Fibroblast of lung (primary cell): ENCODE measurements at regions not wholly inside any gene's neighbourhood (a gene's known extent, or its start where the extent isn't known, plus 50 kb on each side); places are given as distances from the start of the nearest gene placed in this dataset.

Source experiments
- DNase-seq, 2 donors: peaks; one replicate each; pipeline versions ENCODE4 v3.0.0 to v3.0.0-alpha.2; 2010; ENCODE audit warnings: low read depth in 2 of 2
- H2AFZ ChIP-seq: 2 replicates; pipeline ENCODE4 v1.5.1; 2012; ENCODE audit warnings: low read length, control low read depth, inconsistent platforms
- H3K27ac ChIP-seq: 2 replicates; pipeline ENCODE4 v1.5.1; 2011; ENCODE audit warnings: low read length, control low read depth; ENCODE audit not compliant: insufficient read depth
- H3K27me3 ChIP-seq: 2 replicates; pipeline ENCODE4 v1.5.1; 2011; ENCODE audit warnings: mild to moderate bottlenecking, low read length; ENCODE audit not compliant: control insufficient read depth, insufficient read depth
- H3K36me3 ChIP-seq: 2 replicates; pipeline ENCODE4 v1.5.1; 2011; ENCODE audit warnings: low read length; ENCODE audit not compliant: control insufficient read depth, insufficient read depth
- H3K4me1 ChIP-seq: 2 replicates; pipeline ENCODE4 v1.5.1; 2011; ENCODE audit warnings: low read length; ENCODE audit not compliant: control insufficient read depth, insufficient read depth; ENCODE audit errors: extremely low read depth
- H3K4me2 ChIP-seq: 2 replicates; pipeline ENCODE4 v1.5.1; 2011; ENCODE audit warnings: low read length, control low read depth; ENCODE audit not compliant: insufficient read depth; ENCODE audit errors: extremely low read depth
- H3K4me3 ChIP-seq, 4 experiments: fragments of 200-600 bp in 1 of 4; sonication (generic) in 1 of 4; replicated peaks in 1 of 4; 2 replicates each; pipeline ENCODE4 v1.5.1; 2011 to 2016; ENCODE audit warnings: low read length in 4 of 4, low read depth in 3 of 4, mild to moderate bottlenecking in 3 of 4, control low read depth in 2 of 4, inconsistent platforms in 1 of 4, mixed read lengths in 1 of 4; ENCODE audit not compliant: insufficient read depth in 1 of 4; ENCODE audit errors: control extremely low read depth in 1 of 4
- H3K79me2 ChIP-seq: 2 replicates; pipeline ENCODE4 v1.5.1; 2012; ENCODE audit warnings: mild to moderate bottlenecking, low read length, inconsistent platforms; ENCODE audit not compliant: control insufficient read depth, insufficient read depth
- H3K9ac ChIP-seq: 2 replicates; pipeline ENCODE4 v1.5.1; 2011; ENCODE audit warnings: mild to moderate bottlenecking, low read length, control low read depth; ENCODE audit not compliant: insufficient read depth
- H3K9me3 ChIP-seq: 2 replicates; pipeline ENCODE4 v1.5.1; 2012; ENCODE audit warnings: low read depth, low read length; ENCODE audit not compliant: control insufficient read depth, insufficient read depth
- H4K20me1 ChIP-seq: 2 replicates; pipeline ENCODE4 v1.5.1; 2011; ENCODE audit warnings: low read length; ENCODE audit not compliant: control insufficient read depth, insufficient read depth; ENCODE audit errors: extremely low read depth
- EZH2 ChIP-seq: IDR thresholded peaks from 2 replicates; pipeline ENCODE4 v1.5.1; 2012; ENCODE audit warnings: low read length, control low read depth, mild to moderate bottlenecking; ENCODE audit errors: missing control alignments
- TF ChIP-seq, protein P1 (sequence below), 2 donors: IDR thresholded peaks in 1 of 2; conservative IDR thresholded peaks in 1 of 2; 1 replicate in 1 of 2; 2 replicates in 1 of 2; pipeline ENCODE4 v1.5.1; 2011 to 2012; ENCODE audit warnings: low read length in 2 of 2, control low read depth in 1 of 2, inconsistent platforms in 1 of 2, low read depth in 1 of 2, mild to moderate bottlenecking in 1 of 2

DNA sequence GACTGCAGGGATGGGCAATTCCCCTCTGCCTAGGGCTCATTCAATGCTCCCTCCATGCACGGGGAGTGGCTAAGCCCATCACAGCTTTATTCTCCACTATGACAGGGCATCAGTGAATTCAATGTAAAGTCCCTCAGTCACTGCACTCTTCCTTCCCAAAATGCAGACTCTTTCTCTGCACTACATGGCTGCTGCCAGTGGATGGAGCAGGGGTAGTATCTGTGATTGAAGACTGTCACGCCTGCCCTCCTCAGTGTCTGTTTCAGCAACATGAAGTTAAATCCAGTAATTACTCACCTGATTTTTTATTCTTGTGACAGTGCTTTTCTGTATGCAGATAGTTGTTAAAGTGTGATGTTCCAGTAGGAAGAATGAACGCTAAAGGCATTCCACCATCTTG lies 1323.2 kb downstream of the AMY1C start:
- H2AFZ ChIP-seq: no peak overlapping the region
- no peak overlapping the region for H3K27ac ChIP-seq
- no peaks in the 10 kb centered on the region for H3K9me3 ChIP-seq
- no peaks in the 10 kb centered on the region for H3K36me3 ChIP-seq
- DNase-seq: no peak
- H3K79me2 ChIP-seq: no peaks in the 10 kb centered on the region
- H3K4me1 ChIP-seq: no peaks in the 10 kb centered on the region
- H3K4me3 ChIP-seq: no peak overlapping the region
- TF ChIP-seq, protein P1, sequence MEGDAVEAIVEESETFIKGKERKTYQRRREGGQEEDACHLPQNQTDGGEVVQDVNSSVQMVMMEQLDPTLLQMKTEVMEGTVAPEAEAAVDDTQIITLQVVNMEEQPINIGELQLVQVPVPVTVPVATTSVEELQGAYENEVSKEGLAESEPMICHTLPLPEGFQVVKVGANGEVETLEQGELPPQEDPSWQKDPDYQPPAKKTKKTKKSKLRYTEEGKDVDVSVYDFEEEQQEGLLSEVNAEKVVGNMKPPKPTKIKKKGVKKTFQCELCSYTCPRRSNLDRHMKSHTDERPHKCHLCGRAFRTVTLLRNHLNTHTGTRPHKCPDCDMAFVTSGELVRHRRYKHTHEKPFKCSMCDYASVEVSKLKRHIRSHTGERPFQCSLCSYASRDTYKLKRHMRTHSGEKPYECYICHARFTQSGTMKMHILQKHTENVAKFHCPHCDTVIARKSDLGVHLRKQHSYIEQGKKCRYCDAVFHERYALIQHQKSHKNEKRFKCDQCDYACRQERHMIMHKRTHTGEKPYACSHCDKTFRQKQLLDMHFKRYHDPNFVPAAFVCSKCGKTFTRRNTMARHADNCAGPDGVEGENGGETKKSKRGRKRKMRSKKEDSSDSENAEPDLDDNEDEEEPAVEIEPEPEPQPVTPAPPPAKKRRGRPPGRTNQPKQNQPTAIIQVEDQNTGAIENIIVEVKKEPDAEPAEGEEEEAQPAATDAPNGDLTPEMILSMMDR (conservative IDR thresholded peaks at IDR 0.05 in 1 of 2, IDR thresholded peaks at IDR 0.05 in 1 of 2; ENCODE audit: low read depth in 1 of 2, low read length in 2 of 2): no peak
- TF ChIP-seq EZH2: no peak
- no peak overlapping the region for H3K9ac ChIP-seq
- H3K27me3 ChIP-seq: no peaks in the 10 kb centered on the region
- H3K4me2 ChIP-seq: no peak overlapping the region
- H4K20me1 ChIP-seq: no peaks in the 10 kb centered on the region

DNA sequence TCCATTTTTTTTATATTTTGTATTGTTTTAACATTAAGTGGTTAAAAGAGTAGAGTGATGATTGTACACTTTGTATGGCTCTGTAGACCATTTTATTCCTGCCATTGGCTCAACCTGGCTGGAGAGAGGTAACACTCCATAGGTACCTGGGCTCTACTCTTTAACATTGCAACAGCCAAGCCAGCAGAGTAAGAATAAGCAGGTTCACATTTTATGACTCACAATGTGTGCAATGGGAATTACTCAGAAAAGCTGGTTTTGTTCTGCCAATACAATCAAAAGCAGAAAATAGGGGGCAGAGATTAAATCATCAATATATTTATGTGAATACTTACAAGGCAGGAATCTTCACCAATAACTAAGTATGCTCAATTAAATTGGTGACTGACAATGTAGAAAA lies 1324.0 kb downstream of the AMY1C start:
- no peak for DNase-seq
- Histone ChIP-seq H3K4me3 (no peak overlapping the region), H3K36me3 (no peaks in the 10 kb centered on the region), H3K9ac (no peak overlapping the region), H3K27ac (no peak overlapping the region), H4K20me1 (no peaks in the 10 kb centered on the region), H3K9me3 (no peaks in the 10 kb centered on the region), H3K4me1 (no peaks in the 10 kb centered on the region), H3K4me2 (no peak overlapping the region), H3K27me3 (no peaks in the 10 kb centered on the region), H3K79me2 (no peaks in the 10 kb centered on the region), H2AFZ (no peak overlapping the region)
- no peak for TF ChIP-seq EZH2
- TF ChIP-seq, protein P1 (conservative IDR thresholded peaks at IDR 0.05 in 1 of 2, IDR thresholded peaks at IDR 0.05 in 1 of 2; ENCODE audit: low read depth in 1 of 2, low read length in 2 of 2): no peak

DNA sequence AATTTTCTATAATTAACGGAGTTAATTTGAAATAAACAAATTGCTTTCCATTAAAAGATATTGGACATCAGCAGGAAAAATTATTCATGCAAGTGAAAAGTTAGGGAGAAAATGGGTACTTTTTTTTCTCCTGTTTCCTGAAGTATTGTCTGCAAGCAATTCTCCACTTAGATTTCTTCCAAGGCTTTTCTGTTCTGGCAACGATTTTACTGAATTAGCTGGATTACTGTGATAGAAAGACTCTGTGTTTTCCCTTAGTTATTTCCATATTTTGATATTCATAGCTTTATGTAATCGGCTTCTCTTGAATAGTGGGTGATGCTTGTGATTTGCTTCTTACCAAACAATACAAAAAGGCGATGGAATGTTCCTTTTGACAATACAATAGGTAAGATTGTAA lies 1333.9 kb downstream of the AMY1C start:
- H3K79me2 ChIP-seq: no peaks in the 10 kb centered on the region
- H3K9ac ChIP-seq: no peak overlapping the region
- H3K27me3 ChIP-seq: no peaks in the 10 kb centered on the region

More for the DNA sequence above, 1333.9 kb downstream of the AMY1C start:
- no peaks in the 10 kb centered on the region for H4K20me1 ChIP-seq
- H2AFZ ChIP-seq: no peak overlapping the region
- no peak overlapping the region for H3K4me3 ChIP-seq
- H3K36me3 ChIP-seq: no peaks in the 10 kb centered on the region
- H3K27ac ChIP-seq: no peak overlapping the region
- H3K4me2 ChIP-seq: no peak overlapping the region
- no peaks in the 10 kb centered on the region for H3K9me3 ChIP-seq
- no peak for DNase-seq
- H3K4me1 ChIP-seq: no peaks in the 10 kb centered on the region
- no peak for TF ChIP-seq EZH2
- TF ChIP-seq, protein P1 (conservative IDR thresholded peaks at IDR 0.05 in 1 of 2, IDR thresholded peaks at IDR 0.05 in 1 of 2; ENCODE audit: low read depth in 1 of 2, low read length in 2 of 2): no peak
